Endothelial cell of umbilical vein (primary cell): ENCODE measurements at regions not wholly inside any gene's neighbourhood (a gene's known extent, or its start where the extent isn't known, plus 50 kb on each side); places are given as distances from the start of the nearest gene placed in this dataset.

Experiments
- BruUV-seq: library from RNA; stranded (reverse); fragments of 400-500 nt; replicated peaks from 2 replicates; lab custom pipeline; 2021; lab: Mats Ljungman, UMichigan
- CTCF ChIA-PET: fragments of 300-600, 350-600 bp; sonication (Branson Sonifier 250); formaldehyde crosslinking; loops from one replicate; lab custom pipeline; 2021; ENCODE audit warnings: antibody characterized with exemption, inconsistent platforms; lab: Charles Lee
- POLR2A ChIA-PET: fragments of 300-600, 350-600 bp; sonication (Branson Sonifier 250); formaldehyde crosslinking; loops from one replicate; lab custom pipeline; 2021; ENCODE audit warnings: antibody characterized with exemption, inconsistent platforms; lab: Charles Lee
- DNase-seq: peaks from one replicate; pipeline ENCODE4 v3.0.0-alpha.2; 2011; ENCODE audit warnings: low read depth, low spot score
- FAIRE-seq: peaks from 2 replicates; lab custom pipeline; 2011; peaks lifted over from hg19 to GRCh38; lab: Jason Lieb, UNC
- H2AFZ ChIP-seq: 2 replicates; pipeline ENCODE4 v1.6.0; 2012; ENCODE audit warnings: low read depth, low read length, control low read depth, inconsistent platforms
- H3K27ac ChIP-seq: 2 replicates; pipeline ENCODE4 v1.5.1; 2011; ENCODE audit warnings: low read depth, mild to moderate bottlenecking, control low read depth, low read length, moderate library complexity; ENCODE audit not compliant: insufficient read depth
- H3K27me3 ChIP-seq, 2 experiments: 2 replicates each; pipeline versions ENCODE4 v1.6.0 to v1.6.1; 2011; ENCODE audit warnings: low read length in 2 of 2, mixed read lengths in 1 of 2; ENCODE audit not compliant: control insufficient read depth in 2 of 2, insufficient read depth in 2 of 2
- H3K36me3 ChIP-seq, 2 experiments: 2 replicates in 1 of 2; 3 replicates in 1 of 2; pipeline ENCODE4 v1.5.1; 2011; ENCODE audit warnings: low read length in 2 of 2, mild to moderate bottlenecking in 1 of 2, moderate library complexity in 1 of 2; ENCODE audit not compliant: control insufficient read depth in 2 of 2, insufficient read depth in 2 of 2; ENCODE audit errors: extremely low read depth in 1 of 2
- H3K4me1 ChIP-seq: 3 replicates; pipeline ENCODE4 v1.5.1; 2011; ENCODE audit warnings: mild to moderate bottlenecking, low read length; ENCODE audit not compliant: control insufficient read depth, insufficient read depth; ENCODE audit errors: extremely low read depth
- H3K4me2 ChIP-seq: 2 replicates; pipeline ENCODE4 v1.6.1; 2011; ENCODE audit warnings: low read length, control low read depth, mixed read lengths; ENCODE audit not compliant: insufficient read depth
- H3K4me3 ChIP-seq, 3 experiments: fragments of 200-600 bp in 1 of 3; sonication (generic), shearing (Covaris generic) in 1 of 3; replicated peaks in 1 of 3; 2 replicates each; pipeline ENCODE4 v1.5.1; 2011 to 2016; ENCODE audit warnings: control low read depth in 3 of 3, low read length in 3 of 3, mild to moderate bottlenecking in 2 of 3, inconsistent platforms in 1 of 3, low read depth in 1 of 3, moderate library complexity in 1 of 3; ENCODE audit not compliant: insufficient read depth in 1 of 3
- H3K79me2 ChIP-seq: 2 replicates; pipeline ENCODE4 v1.6.0; 2012; ENCODE audit warnings: low read length, inconsistent platforms; ENCODE audit not compliant: control insufficient read depth, insufficient read depth
- H3K9ac ChIP-seq: replicated peaks from 2 replicates; pipeline ENCODE3; 2011; ENCODE audit warnings: low read length, control low read depth; ENCODE audit not compliant: insufficient read depth; ENCODE audit errors: extremely low read depth
- H3K9me1 ChIP-seq: replicated peaks from 3 replicates; pipeline ENCODE4 v1.6.0; 2011; ENCODE audit warnings: mild to moderate bottlenecking, low read length; ENCODE audit not compliant: control insufficient read depth, insufficient read depth; ENCODE audit errors: extremely low read depth
- H3K9me3 ChIP-seq: replicated peaks from 2 replicates; pipeline ENCODE4 v1.5.1; 2012; ENCODE audit warnings: low read length, inconsistent platforms; ENCODE audit not compliant: control insufficient read depth, insufficient read depth
- H4K20me1 ChIP-seq: replicated peaks from 2 replicates; pipeline ENCODE3; 2011; ENCODE audit warnings: mild to moderate bottlenecking, low read length; ENCODE audit not compliant: control insufficient read depth, insufficient read depth; ENCODE audit errors: extremely low read depth
- EZH2 ChIP-seq: IDR thresholded peaks from 2 replicates; pipeline ENCODE4 v1.6.1; 2012; ENCODE audit warnings: borderline replicate concordance, low read depth, mild to moderate bottlenecking, moderate library complexity, low read length, inconsistent platforms; ENCODE audit not compliant: severe bottlenecking
- FOS ChIP-seq: IDR thresholded peaks from 2 replicates; pipeline ENCODE4 v1.6.1; 2011; ENCODE audit warnings: mild to moderate bottlenecking, low read length, moderate library complexity, borderline replicate concordance; ENCODE audit not compliant: insufficient read depth
- GATA2 ChIP-seq: IDR thresholded peaks from 2 replicates; pipeline ENCODE4 v1.7.0; 2011; ENCODE audit warnings: low read depth, mild to moderate bottlenecking, moderate library complexity, mixed read lengths, low read length; ENCODE audit not compliant: insufficient read length, insufficient read depth
- JUN ChIP-seq: IDR thresholded peaks from 2 replicates; pipeline ENCODE4 v1.6.1; 2011; ENCODE audit warnings: borderline replicate concordance, low read depth; ENCODE audit not compliant: insufficient read length, insufficient read depth
- MYC ChIP-seq: IDR thresholded peaks from one replicate; pipeline ENCODE4 v1.6.1; 2011; ENCODE audit warnings: mild to moderate bottlenecking, low read depth, low read length
- POLR2A ChIP-seq: IDR thresholded peaks from 2 replicates; pipeline ENCODE4 v1.6.1; 2012; ENCODE audit warnings: low read depth, mild to moderate bottlenecking, control low read depth, low read length
- POLR2AphosphoS5 ChIP-seq: IDR thresholded peaks from 2 replicates; pipeline ENCODE4 v1.6.1; 2012; ENCODE audit warnings: low read depth, mild to moderate bottlenecking, control low read depth, low read length, moderate library complexity; ENCODE audit not compliant: insufficient read depth
- dilution Hi-C: fragments of 300-500 bp; cut with MboI; formaldehyde crosslinking; loops from one replicate; pipeline ENCODE4 v1.15.0; 2019; ENCODE audit warnings: low sequenced_read_pairs; ENCODE audit not compliant: extremely low pct_ligation_motif_present
- intact Hi-C: fragments of 100-400 bp; cut with micrococcal nuclease; formaldehyde crosslinking; loops from one replicate; pipeline ENCODE4 v1.10.0; 2022
- TF ChIP-seq, protein P1 (sequence below), 2 donors: IDR thresholded peaks; 1 replicate in 1 of 2; 2 replicates in 1 of 2; pipeline ENCODE4 v1.5.1; 2011; ENCODE audit warnings: low read length in 2 of 2, mild to moderate bottlenecking in 2 of 2, moderate library complexity in 2 of 2, control low read depth in 1 of 2, inconsistent platforms in 1 of 2, low read depth in 1 of 2; ENCODE audit not compliant: insufficient read depth in 1 of 2; ENCODE audit errors: extremely low read depth in 1 of 2
- TF ChIP-seq, protein P2 (sequence below): IDR thresholded peaks from 2 replicates; pipeline ENCODE4 v1.6.1; 2011; ENCODE audit not compliant: insufficient read depth, insufficient read length

DNA sequence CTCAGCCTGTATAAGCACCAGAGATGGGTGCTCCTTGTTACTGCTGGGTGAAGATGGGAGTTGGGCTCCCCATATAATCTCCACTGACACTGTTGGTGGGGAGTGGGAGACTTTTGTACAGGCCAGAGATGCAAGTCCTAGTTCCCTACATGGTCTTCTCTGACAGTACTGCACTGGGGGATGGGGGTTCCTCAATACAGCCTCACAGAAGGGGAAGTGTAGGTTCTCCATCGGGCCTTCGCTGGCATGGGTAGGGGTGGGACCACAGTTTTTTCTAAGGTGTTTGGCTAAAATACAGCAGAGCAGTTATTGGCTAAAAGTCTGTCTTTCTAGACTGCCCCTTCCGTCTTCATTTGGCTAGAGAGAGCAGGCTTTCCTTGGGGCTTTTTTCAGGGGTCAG lies 167.2 kb upstream of the SERP2 start:
- H3K36me3 ChIP-seq = no peaks in the 10 kb centered on the region
- TF ChIP-seq, protein P1, sequence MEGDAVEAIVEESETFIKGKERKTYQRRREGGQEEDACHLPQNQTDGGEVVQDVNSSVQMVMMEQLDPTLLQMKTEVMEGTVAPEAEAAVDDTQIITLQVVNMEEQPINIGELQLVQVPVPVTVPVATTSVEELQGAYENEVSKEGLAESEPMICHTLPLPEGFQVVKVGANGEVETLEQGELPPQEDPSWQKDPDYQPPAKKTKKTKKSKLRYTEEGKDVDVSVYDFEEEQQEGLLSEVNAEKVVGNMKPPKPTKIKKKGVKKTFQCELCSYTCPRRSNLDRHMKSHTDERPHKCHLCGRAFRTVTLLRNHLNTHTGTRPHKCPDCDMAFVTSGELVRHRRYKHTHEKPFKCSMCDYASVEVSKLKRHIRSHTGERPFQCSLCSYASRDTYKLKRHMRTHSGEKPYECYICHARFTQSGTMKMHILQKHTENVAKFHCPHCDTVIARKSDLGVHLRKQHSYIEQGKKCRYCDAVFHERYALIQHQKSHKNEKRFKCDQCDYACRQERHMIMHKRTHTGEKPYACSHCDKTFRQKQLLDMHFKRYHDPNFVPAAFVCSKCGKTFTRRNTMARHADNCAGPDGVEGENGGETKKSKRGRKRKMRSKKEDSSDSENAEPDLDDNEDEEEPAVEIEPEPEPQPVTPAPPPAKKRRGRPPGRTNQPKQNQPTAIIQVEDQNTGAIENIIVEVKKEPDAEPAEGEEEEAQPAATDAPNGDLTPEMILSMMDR (IDR thresholded peaks at IDR 0.05; ENCODE audit: extremely low read depth in 1 of 2, insufficient read depth in 1 of 2, low read depth in 1 of 2, low read length in 2 of 2) = no peak
- TF ChIP-seq GATA2 = no peak
- no peak for TF ChIP-seq JUN
- TF ChIP-seq POLR2A = no peak
- no peak for TF ChIP-seq FOS
- no peak for TF ChIP-seq POLR2AphosphoS5
- TF ChIP-seq EZH2 = no peak
- no peak for TF ChIP-seq MYC
- TF ChIP-seq, protein P2, sequence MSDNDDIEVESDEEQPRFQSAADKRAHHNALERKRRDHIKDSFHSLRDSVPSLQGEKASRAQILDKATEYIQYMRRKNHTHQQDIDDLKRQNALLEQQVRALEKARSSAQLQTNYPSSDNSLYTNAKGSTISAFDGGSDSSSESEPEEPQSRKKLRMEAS = no peak
- no peak overlapping the region for H3K27ac ChIP-seq
- H3K79me2 ChIP-seq = no peaks in the 10 kb centered on the region
- ChIA-PET CTCF (interaction anchor here (0.9 kb wide), 1 partner anchor 223 kb away, joined by 3 read pairs; no protein-coding TSS in a partner anchor), POLR2A (no interaction called here)
- no peaks in the 10 kb centered on the region for H3K9me3 ChIP-seq
- no peak overlapping the region for H3K4me3 ChIP-seq
- no peak for FAIRE-seq
- no peak overlapping the region for H3K9ac ChIP-seq
- no peaks in the 10 kb centered on the region for H3K9me1 ChIP-seq
- H3K4me1 ChIP-seq = no peaks in the 10 kb centered on the region
- BruUV-seq = no TSS peak
- no peak overlapping the region for H2AFZ ChIP-seq
- dilution Hi-C loops (no loop called here), intact Hi-C loops (no loop called here)
- peaks cover 3 to 6% of the 10 kb centered on the region in 2 experiments for H3K27me3 ChIP-seq
- no peak for DNase-seq
- no peak overlapping the region for H3K4me2 ChIP-seq
- no peaks in the 10 kb centered on the region for H4K20me1 ChIP-seq
